ENCODE measurements at regions not wholly inside any gene's neighbourhood (a gene's known extent, or its start where the extent isn't known, plus 50 kb on each side); places are given as distances from the start of the nearest gene placed in this dataset.

DNA sequence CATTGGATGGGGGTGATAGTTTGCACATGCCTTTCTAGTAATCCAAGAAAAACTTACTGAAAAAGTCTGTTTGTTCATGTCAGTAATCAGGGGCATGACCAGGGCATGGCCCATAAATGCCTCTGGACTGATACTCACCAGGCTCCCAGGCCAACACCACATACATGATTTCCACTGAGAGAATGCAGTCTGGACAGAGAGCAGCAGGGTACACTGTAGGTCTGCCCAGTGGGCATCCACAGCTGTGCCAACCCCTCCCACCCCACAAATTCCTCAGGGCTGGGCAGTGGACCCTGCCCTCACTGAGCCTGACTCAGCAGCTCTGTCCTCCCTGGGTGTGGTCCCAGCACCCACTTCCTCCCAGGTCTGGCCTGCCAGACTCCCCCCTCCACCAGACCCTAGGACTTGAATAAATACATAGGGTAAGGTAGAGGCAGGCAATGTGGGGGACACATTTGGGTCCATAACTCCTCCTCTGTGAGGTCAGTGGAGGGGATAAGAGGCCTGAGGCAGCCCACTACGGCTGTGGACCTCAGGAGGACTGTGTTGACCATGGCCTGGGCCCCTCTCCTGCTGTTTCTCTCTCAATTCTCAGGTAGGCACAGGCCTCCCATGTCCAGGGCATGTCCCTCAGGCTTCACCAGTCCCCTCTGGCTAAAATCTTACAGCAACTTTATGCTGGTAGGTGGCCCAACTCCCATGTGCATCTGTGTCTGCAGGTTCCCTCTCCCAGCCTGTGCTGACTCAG is 92.2 kb upstream of the TOP3B start:
- TF ChIP-seq, protein P1, sequence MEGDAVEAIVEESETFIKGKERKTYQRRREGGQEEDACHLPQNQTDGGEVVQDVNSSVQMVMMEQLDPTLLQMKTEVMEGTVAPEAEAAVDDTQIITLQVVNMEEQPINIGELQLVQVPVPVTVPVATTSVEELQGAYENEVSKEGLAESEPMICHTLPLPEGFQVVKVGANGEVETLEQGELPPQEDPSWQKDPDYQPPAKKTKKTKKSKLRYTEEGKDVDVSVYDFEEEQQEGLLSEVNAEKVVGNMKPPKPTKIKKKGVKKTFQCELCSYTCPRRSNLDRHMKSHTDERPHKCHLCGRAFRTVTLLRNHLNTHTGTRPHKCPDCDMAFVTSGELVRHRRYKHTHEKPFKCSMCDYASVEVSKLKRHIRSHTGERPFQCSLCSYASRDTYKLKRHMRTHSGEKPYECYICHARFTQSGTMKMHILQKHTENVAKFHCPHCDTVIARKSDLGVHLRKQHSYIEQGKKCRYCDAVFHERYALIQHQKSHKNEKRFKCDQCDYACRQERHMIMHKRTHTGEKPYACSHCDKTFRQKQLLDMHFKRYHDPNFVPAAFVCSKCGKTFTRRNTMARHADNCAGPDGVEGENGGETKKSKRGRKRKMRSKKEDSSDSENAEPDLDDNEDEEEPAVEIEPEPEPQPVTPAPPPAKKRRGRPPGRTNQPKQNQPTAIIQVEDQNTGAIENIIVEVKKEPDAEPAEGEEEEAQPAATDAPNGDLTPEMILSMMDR (IDR thresholded peaks at IDR 0.05; ENCODE audit: low read depth, low read length, missing control alignments) = no peak
- Histone ChIP-seq H3K27me3 (replicated peaks) (peaks cover 36% of the 10 kb centered on the region), H3K4me3 (ENCODE audit: low read depth, low read length) (no peak overlapping the region), H3K27ac (no peak overlapping the region), H3K36me3 (replicated peaks) (no peaks in the 10 kb centered on the region)
- in situ Hi-C loops (cut with HindIII; ENCODE audit: low pct_ligation_motif_present, low sequenced_read_pairs) = no loop called here
- no peak for DNase-seq

DNA sequence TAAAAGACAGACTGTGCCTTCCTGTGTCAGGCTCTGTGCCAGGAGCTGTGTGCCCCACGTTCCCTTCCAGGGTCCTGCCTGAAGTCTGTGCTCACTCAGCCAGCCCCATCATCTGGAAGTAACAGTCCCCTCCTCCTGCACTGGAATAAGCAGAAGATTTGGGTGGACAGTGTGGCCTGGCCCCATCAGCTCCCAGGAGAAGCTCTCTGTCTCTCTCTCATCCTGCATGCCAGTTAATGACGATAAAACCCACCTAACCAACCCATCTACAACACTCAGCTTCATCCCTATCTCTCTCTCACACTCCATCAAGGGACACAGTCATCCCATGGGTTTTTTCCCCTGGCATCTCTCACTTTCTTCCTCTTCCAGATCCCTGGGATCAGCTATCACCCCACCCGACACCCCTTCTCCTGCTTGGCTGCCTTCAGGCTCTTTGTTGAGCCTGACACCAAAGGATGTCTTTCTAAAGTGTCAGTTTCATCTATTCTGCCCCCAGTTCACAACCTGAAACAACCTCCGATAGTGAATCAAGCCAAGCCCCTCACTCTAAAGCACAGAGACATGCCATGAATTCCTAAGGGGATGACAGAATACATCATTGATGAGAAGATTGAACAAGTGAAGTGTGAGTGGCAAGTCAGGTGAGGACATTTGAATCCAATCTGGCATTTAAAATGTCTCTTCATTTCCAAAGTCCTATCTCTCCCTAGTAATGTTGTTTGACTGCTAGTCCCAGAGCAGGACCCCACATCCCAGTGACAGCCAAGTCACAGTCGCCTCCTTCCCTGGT is 91.4 kb upstream of the TOP3B start:
- Histone ChIP-seq H3K36me3 (replicated peaks) (no peaks in the 10 kb centered on the region), H3K27me3 (replicated peaks) (peaks cover 38% of the 10 kb centered on the region), H3K4me3 (ENCODE audit: low read depth, low read length) (no peak overlapping the region), H3K27ac (no peak overlapping the region)
- in situ Hi-C loops (cut with HindIII; ENCODE audit: low pct_ligation_motif_present, low sequenced_read_pairs) = no loop called here
- no peak for DNase-seq
- TF ChIP-seq, protein P1 (IDR thresholded peaks at IDR 0.05; ENCODE audit: low read depth, low read length, missing control alignments) = no peak

DNA sequence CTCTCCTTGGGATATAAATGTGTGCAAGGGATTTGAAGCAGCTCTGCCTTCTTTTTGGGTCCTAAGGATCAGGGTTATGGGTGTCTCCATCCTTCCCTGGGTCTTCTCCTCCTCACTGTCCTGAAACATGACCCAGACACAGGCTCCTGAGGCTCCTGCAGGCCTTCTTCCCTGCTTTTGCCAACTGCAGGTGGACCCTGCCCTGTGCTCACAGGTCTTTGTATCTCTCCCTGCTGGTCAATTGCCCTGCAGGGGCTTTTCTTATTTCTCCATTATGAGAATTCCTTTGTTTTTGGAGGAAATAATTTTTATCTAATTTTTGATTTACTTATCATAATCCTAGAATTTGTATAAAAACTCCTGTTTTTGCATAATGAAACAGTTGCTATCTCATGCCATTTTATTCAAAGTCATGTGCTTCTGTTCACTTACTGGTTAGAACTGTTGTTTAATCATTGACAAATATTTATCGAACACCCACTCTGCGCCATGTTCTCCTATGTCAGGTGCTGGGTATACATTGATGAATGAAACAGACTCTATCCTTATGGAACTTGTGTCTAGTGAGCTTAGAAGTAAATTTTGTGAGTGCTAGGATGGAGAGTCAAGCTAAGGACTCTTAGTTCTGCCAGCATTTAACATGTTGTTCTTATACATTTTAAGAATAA is 89.7 kb upstream of the TOP3B start:
- Histone ChIP-seq H3K4me3 (ENCODE audit: low read depth, low read length) (no peak overlapping the region), H3K27ac (no peak overlapping the region), H3K36me3 (replicated peaks) (no peaks in the 10 kb centered on the region), H3K27me3 (replicated peaks) (peaks cover 37% of the 10 kb centered on the region)
- no peak for DNase-seq
- TF ChIP-seq, protein P1 (IDR thresholded peaks at IDR 0.05; ENCODE audit: low read depth, low read length, missing control alignments) = no peak
- in situ Hi-C loops (cut with HindIII; ENCODE audit: low pct_ligation_motif_present, low sequenced_read_pairs) = no loop called here

DNA sequence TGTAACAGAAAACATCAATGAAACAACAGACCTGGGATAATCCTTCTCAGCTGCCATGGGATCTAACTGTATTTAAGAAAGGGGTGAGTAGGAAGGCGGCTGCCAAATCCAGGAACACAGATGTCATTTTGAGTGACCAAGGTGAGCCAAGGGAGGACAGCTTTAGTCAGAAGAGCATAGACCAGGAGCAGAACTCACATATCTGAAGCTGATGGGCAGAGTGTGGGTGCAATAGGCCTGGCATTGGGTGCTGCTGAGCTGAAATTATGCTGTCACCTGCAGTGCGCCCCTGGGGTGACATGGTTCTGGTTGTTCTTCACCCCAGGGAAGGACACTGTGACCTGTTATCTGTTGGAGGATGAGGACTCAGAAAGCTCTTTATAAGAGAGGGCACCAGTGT is 88.9 kb upstream of the TOP3B start:
- TF ChIP-seq, protein P1 (IDR thresholded peaks at IDR 0.05; ENCODE audit: low read depth, low read length, missing control alignments) = no peak
- no peak for DNase-seq
- in situ Hi-C loops (cut with HindIII; ENCODE audit: low pct_ligation_motif_present, low sequenced_read_pairs) = no loop called here
- Histone ChIP-seq H3K27ac (no peak overlapping the region), H3K4me3 (ENCODE audit: low read depth, low read length) (no peak overlapping the region), H3K27me3 (replicated peaks) (peaks cover 30% of the 10 kb centered on the region), H3K36me3 (replicated peaks) (no peaks in the 10 kb centered on the region)

DNA sequence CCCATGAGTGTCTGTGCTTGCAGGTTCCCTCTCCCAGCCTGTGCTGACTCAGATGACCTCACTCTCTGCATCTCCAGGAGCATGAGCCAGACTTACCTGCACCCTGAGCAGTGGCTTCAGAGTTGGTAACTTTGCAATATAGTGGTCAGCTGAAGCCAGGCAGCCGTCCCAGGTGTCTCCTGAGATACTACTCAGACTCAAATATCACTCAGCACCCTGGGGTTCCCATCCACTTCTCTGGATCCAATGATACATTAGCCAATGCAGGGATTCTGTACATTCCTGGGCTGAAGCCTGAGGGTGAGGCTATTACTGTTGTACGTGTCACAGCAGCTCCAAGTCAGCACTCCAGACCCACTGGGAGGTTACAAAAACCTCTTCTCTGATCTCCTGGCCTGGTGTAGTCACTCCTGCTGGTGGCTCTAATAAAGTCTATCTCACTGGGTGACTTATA is 87.8 kb upstream of the TOP3B start:
- Histone ChIP-seq H3K27ac (no peak overlapping the region), H3K36me3 (replicated peaks) (no peaks in the 10 kb centered on the region), H3K4me3 (ENCODE audit: low read depth, low read length) (no peak overlapping the region), H3K27me3 (replicated peaks) (peaks cover 30% of the 10 kb centered on the region)
- TF ChIP-seq, protein P1 (IDR thresholded peaks at IDR 0.05; ENCODE audit: low read depth, low read length, missing control alignments) = no peak
- DNase-seq = no peak
- in situ Hi-C loops (cut with HindIII; ENCODE audit: low pct_ligation_motif_present, low sequenced_read_pairs) = no loop called here

All from brain microvascular endothelial cell (primary cell).